CD4-positive, alpha-beta memory T cell (primary cell): ENCODE measurements at regions not wholly inside any gene's neighbourhood (a gene's known extent, or its start where the extent isn't known, plus 50 kb on each side); places are given as distances from the start of the nearest gene placed in this dataset.
A peak's percentile ranks its signal among the peaks of the same experiment; 100 is the strongest.

Experiments
- CTCF ChIA-PET: fragments of 350-600 bp; sonication (Branson Sonifier 250); formaldehyde crosslinking; loops from one replicate; lab custom pipeline; 2021; ENCODE audit warnings: inconsistent platforms; ENCODE audit not compliant: partially characterized antibody; lab: Charles Lee
- POLR2A ChIA-PET: fragments of 350-600 bp; sonication (Branson Sonifier 250); formaldehyde crosslinking; loops from one replicate; lab custom pipeline; 2021; ENCODE audit not compliant: partially characterized antibody; lab: Charles Lee
- DNase-seq, 5 donors: peaks; one replicate each; pipeline versions ENCODE4 v3.0.0 to v3.0.0-alpha.2; 2020 to 2022; ENCODE audit warnings: mixed read lengths in 1 of 5
- H3K27ac ChIP-seq: one replicate; pipeline ENCODE4 v1.7.0; 2013; ENCODE audit warnings: low read depth, low read length
- H3K27me3 ChIP-seq: 2 replicates; pipeline ENCODE4 v1.7.0; 2013; ENCODE audit warnings: mild to moderate bottlenecking, low read length, moderate library complexity; ENCODE audit not compliant: insufficient read depth
- H3K36me3 ChIP-seq: 2 replicates; pipeline ENCODE4 v1.7.0; 2013; ENCODE audit warnings: mild to moderate bottlenecking, low read length, moderate library complexity; ENCODE audit not compliant: insufficient read depth
- H3K4me1 ChIP-seq: 2 replicates; pipeline ENCODE4 v1.7.0; 2013; ENCODE audit warnings: mild to moderate bottlenecking, low read length, moderate library complexity; ENCODE audit not compliant: insufficient read depth
- H3K4me3 ChIP-seq, 2 donors: one replicate each; pipeline ENCODE4 v1.7.0; 2013; ENCODE audit warnings: low read length in 2 of 2, mild to moderate bottlenecking in 1 of 2
- H3K9me3 ChIP-seq, 2 donors: one replicate each; pipeline ENCODE4 v1.7.0; 2013; ENCODE audit warnings: low read length in 2 of 2, control low read depth in 1 of 2; ENCODE audit not compliant: control insufficient read depth in 1 of 2
- H3K27ac Mint-ChIP-seq, 7 donors: one replicate each; pipeline ENCODE4 v1.8.0; 2020 to 2021; ENCODE audit warnings: mixed read lengths in 7 of 7, mild to moderate bottlenecking in 6 of 7, inconsistent platforms in 3 of 7, moderate library complexity in 3 of 7
- H3K27me3 Mint-ChIP-seq, 2 donors: one replicate each; pipeline ENCODE4 v1.8.0; 2020 to 2021; ENCODE audit warnings: mixed read lengths in 2 of 2
- H3K36me3 Mint-ChIP-seq, 2 donors: one replicate each; pipeline ENCODE4 v1.8.0; 2020 to 2021; ENCODE audit warnings: mixed read lengths in 2 of 2, inconsistent platforms in 1 of 2, mild to moderate bottlenecking in 1 of 2
- H3K4me1 Mint-ChIP-seq, 4 donors: one replicate each; pipeline ENCODE4 v1.8.0; 2020 to 2021; ENCODE audit warnings: mixed read lengths in 4 of 4, mild to moderate bottlenecking in 1 of 4
- H3K4me3 Mint-ChIP-seq, 8 donors: one replicate each; pipeline ENCODE4 v1.8.0; 2020 to 2021; ENCODE audit warnings: mixed read lengths in 8 of 8, mild to moderate bottlenecking in 7 of 8, moderate library complexity in 6 of 8, inconsistent platforms in 3 of 8
- H3K9me3 Mint-ChIP-seq, 8 donors: one replicate each; pipeline ENCODE4 v1.8.0; 2020 to 2021; ENCODE audit warnings: mixed read lengths in 8 of 8, mild to moderate bottlenecking in 5 of 8, inconsistent platforms in 3 of 8, moderate library complexity in 1 of 8
- intact Hi-C: fragments of 100-400 bp; cut with micrococcal nuclease; formaldehyde crosslinking; loops from one replicate; pipeline ENCODE4 v1.15.1; 2023

DNA sequence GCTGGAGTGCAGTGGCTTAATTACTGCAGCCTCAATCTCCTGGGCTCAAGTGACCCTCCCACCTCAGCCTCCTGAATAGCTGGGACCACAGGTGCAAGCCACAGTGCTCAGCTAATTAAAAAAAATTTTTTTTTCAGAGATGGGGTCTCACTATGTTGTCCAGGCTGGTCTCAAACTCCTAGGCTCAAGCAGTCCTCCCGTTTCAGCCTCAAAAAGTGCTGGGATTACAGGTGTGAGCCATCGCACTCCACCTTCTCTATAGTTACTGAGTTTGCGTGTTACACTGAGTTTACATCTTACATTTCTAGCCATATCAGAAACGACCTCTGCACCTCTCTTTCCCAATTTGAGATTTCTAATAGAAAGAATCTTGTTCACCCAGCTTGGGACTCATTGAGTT, 53.6 kb upstream of the EML4 start:
- Mint-ChIP-seq H3K9me3 (no peaks in the 10 kb centered on the region), H3K4me1 (peaks cover 44 to 68% (median 57%) of the 10 kb centered on the region in 4 donors), H3K4me3 (peak overlapping the region in 3 of 8 donors; percentile 7 to 57 (median 23)), H3K27ac (peak overlapping the region in 5 of 7 donors; percentile 22 to 74 (median 54)), H3K27me3 (no peaks in the 10 kb centered on the region), H3K36me3 (peaks cover 0 to 3% of the 10 kb centered on the region in 2 donors)
- no peak overlapping the region for H3K4me3 ChIP-seq
- CTCF ChIA-PET: interaction anchor here (0.6 to 4.1 kb wide), 5 partner anchors 9 to 81 kb away, joined by 3 to 16 read pairs (median 5); no protein-coding TSS in a partner anchor
- H3K27ac ChIP-seq: no peak overlapping the region
- no peaks in the 10 kb centered on the region for H3K9me3 ChIP-seq
- POLR2A ChIA-PET: interaction anchor here (8.4 to 26.8 kb wide), 2 partner anchors 8 to 19 kb away, joined by 109 to 1146 read pairs; no protein-coding TSS in a partner anchor
- peaks cover 70% of the 10 kb centered on the region for H3K4me1 ChIP-seq
- H3K27me3 ChIP-seq: no peaks in the 10 kb centered on the region
- no peaks in the 10 kb centered on the region for H3K36me3 ChIP-seq
- intact Hi-C loops: no loop called here
- no peak for DNase-seq

DNA sequence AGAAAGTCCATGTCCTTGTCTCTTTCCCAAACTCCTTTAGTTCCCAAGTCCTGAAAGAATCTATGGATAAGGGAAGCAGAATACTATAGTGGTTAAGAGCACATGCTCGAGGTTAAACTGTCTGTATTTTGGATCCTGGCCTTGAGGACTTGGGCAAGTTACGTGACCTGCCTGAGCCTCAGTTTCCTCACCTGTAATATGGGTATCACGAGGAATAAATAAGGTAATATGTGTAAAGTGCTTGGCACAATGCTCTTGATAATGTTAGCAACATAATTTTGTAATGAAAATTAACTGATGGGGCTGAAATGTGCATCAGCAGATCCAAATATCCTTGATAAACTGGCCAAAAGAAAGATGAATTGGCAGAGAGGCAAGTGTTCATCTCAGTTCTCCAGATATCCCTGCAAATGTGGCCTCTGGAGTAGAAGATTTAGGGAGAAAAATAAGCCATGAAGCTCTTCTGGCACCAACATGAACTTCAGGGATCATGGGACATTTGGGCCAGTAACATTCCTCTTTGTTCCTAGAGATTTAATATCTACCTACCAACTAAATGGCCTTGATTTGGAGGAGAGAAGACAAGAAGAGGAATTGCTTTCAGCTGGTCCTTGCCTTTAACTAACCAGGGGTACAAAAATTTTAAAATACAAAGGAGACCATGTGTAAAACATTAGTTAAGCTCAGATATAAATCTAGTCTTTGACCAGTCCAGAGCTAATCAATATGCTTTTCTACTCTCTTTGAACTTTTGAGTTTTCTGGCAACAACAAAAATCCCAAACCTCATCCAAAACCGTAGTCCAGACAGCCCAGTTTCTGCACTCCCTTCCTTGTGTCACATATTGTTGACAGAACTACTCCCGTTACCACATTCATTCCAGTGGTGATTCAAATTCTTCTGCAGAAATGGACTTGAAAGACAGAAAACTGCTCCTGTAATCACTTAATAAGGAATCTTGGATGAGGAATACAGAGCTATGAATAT, 52.7 kb upstream of the EML4 start:
- Mint-ChIP-seq H3K27me3 (no peaks in the 10 kb centered on the region), H3K4me1 (peaks cover 44 to 69% (median 57%) of the 10 kb centered on the region in 4 donors), H3K4me3 (no peak overlapping the region), H3K36me3 (peaks cover 0 to 3% of the 10 kb centered on the region in 2 donors), H3K27ac (peak overlapping the region in 4 of 7 donors; percentile 38 to 52 (median 46)), H3K9me3 (peaks cover 0 to 6% (median 0%) of the 10 kb centered on the region in 8 donors)
- H3K27me3 ChIP-seq: no peaks in the 10 kb centered on the region
- no peaks in the 10 kb centered on the region for H3K9me3 ChIP-seq
- ChIA-PET CTCF (interaction anchor here (1.0 to 2.0 kb wide), 6 partner anchors 10 to 263 kb away, joined by 3 to 11 read pairs (median 4); no protein-coding TSS in a partner anchor), POLR2A (interaction anchor here (2.2 to 26.8 kb wide), 3 partner anchors 9 to 56 kb away, joined by 8 to 1146 read pairs (median 109); no protein-coding TSS in a partner anchor)
- no peak for DNase-seq
- H3K4me1 ChIP-seq: peaks cover 63% of the 10 kb centered on the region
- no peaks in the 10 kb centered on the region for H3K36me3 ChIP-seq
- H3K27ac ChIP-seq: no peak overlapping the region
- H3K4me3 ChIP-seq: no peak overlapping the region
- intact Hi-C loops: no loop called here

DNA sequence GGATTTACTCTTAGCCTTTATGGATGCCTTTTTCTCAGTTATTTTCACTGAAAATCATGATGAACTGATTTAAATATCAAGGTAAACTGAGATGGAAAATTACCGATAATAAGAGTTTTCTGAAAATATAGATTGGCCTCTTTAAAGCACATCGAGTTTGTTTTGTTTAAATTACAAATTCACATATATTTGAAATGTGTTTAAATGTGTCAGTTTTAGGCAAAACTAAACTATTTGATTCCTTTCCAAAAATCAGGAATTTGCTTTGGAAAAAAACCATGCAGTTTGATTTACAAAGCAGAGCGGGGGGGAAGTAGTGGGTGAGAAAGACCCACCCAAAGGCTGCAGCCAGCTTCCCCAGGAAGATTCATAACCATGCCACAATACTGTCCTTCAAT, 52.0 kb upstream of the EML4 start:
- intact Hi-C loops: no loop called here
- ChIA-PET POLR2A (interaction anchor here (0.9 to 26.8 kb wide), 4 partner anchors 9 to 55 kb away, joined by 4 to 1146 read pairs (median 58); no protein-coding TSS in a partner anchor), CTCF (interaction anchor here (0.8 to 2.2 kb wide), 8 partner anchors 10 to 264 kb away, joined by 3 to 8 read pairs (median 4); no protein-coding TSS in a partner anchor)
- no peak for DNase-seq
- Mint-ChIP-seq H3K27me3 (no peaks in the 10 kb centered on the region), H3K4me1 (peaks cover 42 to 66% (median 52%) of the 10 kb centered on the region in 4 donors), H3K36me3 (peaks cover 0 to 3% of the 10 kb centered on the region in 2 donors), H3K4me3 (peak overlapping the region in 1 of 8 donors; percentile 3), H3K9me3 (peaks cover 0 to 11% (median 3%) of the 10 kb centered on the region in 8 donors), H3K27ac (peak overlapping the region in 5 of 7 donors; percentile 30 to 94 (median 56))
- Histone ChIP-seq H3K9me3 (no peaks in the 10 kb centered on the region), H3K27ac (no peak overlapping the region), H3K4me1 (peaks cover 60% of the 10 kb centered on the region), H3K36me3 (no peaks in the 10 kb centered on the region), H3K27me3 (no peaks in the 10 kb centered on the region), H3K4me3 (no peak overlapping the region)

- peaks cover 0 to 11% (median 3%) of the 10 kb centered on the region in 8 donors for H3K9me3 Mint-ChIP-seq
- Histone ChIP-seq H3K4me1 (peaks cover 56% of the 10 kb centered on the region), H3K4me3 (no peak overlapping the region), H3K36me3 (no peaks in the 10 kb centered on the region), H3K27ac (peak overlapping the region; percentile 18), H3K27me3 (no peaks in the 10 kb centered on the region), H3K9me3 (no peaks in the 10 kb centered on the region)
- no peak for DNase-seq
- H3K36me3 Mint-ChIP-seq: peaks cover 0 to 4% of the 10 kb centered on the region in 2 donors
- CTCF ChIA-PET: interaction anchor here (0.8 to 2.5 kb wide), 7 partner anchors 9 to 78 kb away, joined by 3 to 9 read pairs (median 6); no protein-coding TSS in a partner anchor
- intact Hi-C loops: no loop called here
- peaks cover 39 to 60% (median 48%) of the 10 kb centered on the region in 4 donors for H3K4me1 Mint-ChIP-seq
- peak overlapping the region in 3 of 8 donors; percentile 21 to 52 (median 36) for H3K4me3 Mint-ChIP-seq
- POLR2A ChIA-PET: interaction anchor here (0.9 to 26.8 kb wide), 7 partner anchors 10 to 54 kb away, joined by 3 to 1146 read pairs (median 4); no protein-coding TSS in a partner anchor
- peak overlapping the region; percentile 45 to 94 (median 80) for H3K27ac Mint-ChIP-seq
- no peaks in the 10 kb centered on the region for H3K27me3 Mint-ChIP-seq
Measured at GRCh38 chr2:42117923-42118753, 51.0 kb upstream of the EML4 start.

DNA sequence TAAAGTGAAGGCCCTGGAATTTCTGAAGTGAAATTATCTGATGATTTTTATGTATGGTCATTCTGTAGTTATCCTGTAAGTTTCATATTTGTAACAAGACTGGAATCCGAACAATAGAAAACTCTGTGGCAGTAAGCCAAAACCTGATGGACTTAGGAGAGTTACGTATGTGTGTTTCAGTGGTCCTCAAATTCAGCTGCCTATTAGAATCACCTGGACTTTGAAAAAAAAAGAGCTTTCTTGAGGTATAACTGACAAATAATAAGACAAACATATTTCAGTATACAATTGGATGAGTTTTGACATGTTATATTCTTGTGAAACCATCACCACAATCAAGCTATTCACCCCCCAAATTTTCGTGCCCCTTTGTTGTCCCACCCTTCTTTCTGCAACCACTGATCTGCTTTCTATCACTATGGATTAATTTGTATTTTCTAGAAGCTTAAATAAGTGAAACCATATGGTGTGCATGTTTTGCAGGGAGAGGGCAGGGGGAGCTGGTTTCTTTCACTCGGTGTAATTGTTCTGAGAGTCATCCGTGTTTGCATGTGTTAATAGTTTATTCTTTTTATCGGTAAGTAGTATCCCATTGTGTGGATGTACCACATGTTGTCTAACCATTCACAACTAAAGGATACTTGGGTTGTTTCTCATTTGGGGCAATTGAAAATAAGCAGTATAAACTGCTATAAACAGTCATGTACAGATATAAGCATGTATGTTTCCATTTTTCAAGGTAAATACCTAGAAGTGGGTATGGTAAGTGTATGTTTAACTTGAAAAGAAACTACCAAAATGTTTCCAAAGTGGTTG, 50.2 kb upstream of the EML4 start:
- Histone ChIP-seq H3K4me3 (no peak overlapping the region), H3K36me3 (no peaks in the 10 kb centered on the region), H3K9me3 (no peaks in the 10 kb centered on the region), H3K27ac (no peak overlapping the region), H3K27me3 (no peaks in the 10 kb centered on the region), H3K4me1 (peaks cover 55% of the 10 kb centered on the region)
- Mint-ChIP-seq H3K27me3 (no peaks in the 10 kb centered on the region), H3K4me3 (no peak overlapping the region), H3K9me3 (peaks cover 0 to 14% (median 3%) of the 10 kb centered on the region in 8 donors), H3K4me1 (peaks cover 41 to 64% (median 52%) of the 10 kb centered on the region in 4 donors), H3K27ac (peak overlapping the region; percentile 45 to 94 (median 76)), H3K36me3 (peaks cover 0 to 7% of the 10 kb centered on the region in 2 donors)
- ChIA-PET CTCF (interaction anchor here (1.0 to 2.5 kb wide), 5 partner anchors 13 to 23 kb away, joined by 3 to 9 read pairs (median 8); no protein-coding TSS in a partner anchor), POLR2A (interaction anchor here (0.9 to 26.8 kb wide), 6 partner anchors 11 to 51 kb away, joined by 3 to 1146 read pairs (median 4); no protein-coding TSS in a partner anchor)
- DNase-seq: no peak
- intact Hi-C loops: no loop called here
